GM23338 (cell line): ENCODE measurements at regions not wholly inside any gene's neighbourhood (a gene's known extent, or its start where the extent isn't known, plus 50 kb on each side); places are given as distances from the start of the nearest gene placed in this dataset.

Experiments used
- ATAC-seq: fragments of 200-7000 bp; cut with Tn5 transposase; 3 replicates; pipeline ENCODE4 v1.9.1; 2020
- DNase-seq: peaks from one replicate; pipeline ENCODE4 v3.0.0-alpha.2; 2015; ENCODE audit warnings: low spot score
- H2AFZ ChIP-seq: fragments of 200-600 bp; sonication (generic); 2 replicates; pipeline ENCODE4 v1.8.0; 2016; ENCODE audit warnings: antibody characterized with exemption, mild to moderate bottlenecking, moderate library complexity
- H3F3A ChIP-seq: fragments of 200-600 bp; sonication (generic); replicated peaks from 2 replicates; pipeline ENCODE4 v1.8.0; 2017; ENCODE audit warnings: antibody characterized with exemption, mixed run types, low read depth
- H3K27ac ChIP-seq: fragments of 200-600 bp; sonication (generic); 2 replicates; pipeline ENCODE4 v1.6.1; 2016; ENCODE audit warnings: low read depth
- H3K27me3 ChIP-seq: fragments of 200-600 bp; sonication (generic); 2 replicates; pipeline ENCODE4 v1.8.0; 2016; ENCODE audit warnings: mild to moderate bottlenecking, mixed run types, moderate library complexity; ENCODE audit not compliant: insufficient read depth
- H3K36me3 ChIP-seq: fragments of 200-600 bp; sonication (generic); 2 replicates; pipeline ENCODE4 v1.8.0; 2016; ENCODE audit warnings: mild to moderate bottlenecking; ENCODE audit not compliant: insufficient read depth
- H3K4me1 ChIP-seq: fragments of 200-600 bp; sonication (generic); 2 replicates; pipeline ENCODE4 v1.8.0; 2016; ENCODE audit warnings: mild to moderate bottlenecking, moderate library complexity; ENCODE audit not compliant: insufficient read depth
- H3K4me2 ChIP-seq: fragments of 200-600 bp; sonication (generic); 2 replicates; pipeline ENCODE4 v1.7.1; 2017; ENCODE audit warnings: mixed run types
- H3K4me3 ChIP-seq: fragments of 200-600 bp; sonication (generic); 2 replicates; pipeline ENCODE4 v1.6.1; 2016; ENCODE audit warnings: mixed run types
- H3K79me2 ChIP-seq: fragments of 200-600 bp; sonication (generic); replicated peaks from 2 replicates; pipeline ENCODE4 v1.8.0; 2017; ENCODE audit warnings: mild to moderate bottlenecking; ENCODE audit not compliant: insufficient read depth
- H3K9me2 ChIP-seq: fragments of 200-600 bp; sonication (generic); 2 replicates; pipeline ENCODE4 v1.8.0; 2017; ENCODE audit not compliant: insufficient read depth
- H4K20me1 ChIP-seq: fragments of 200-600 bp; sonication (generic); replicated peaks from 2 replicates; pipeline ENCODE4 v1.8.0; 2017; ENCODE audit warnings: mild to moderate bottlenecking; ENCODE audit not compliant: insufficient read depth
- H3K27ac Mint-ChIP-seq: 2 replicates; pipeline ENCODE4 v1.8.0; 2020; ENCODE audit warnings: inconsistent platforms, mild to moderate bottlenecking, moderate library complexity, mixed read lengths
- H3K27me3 Mint-ChIP-seq: 3 replicates; pipeline ENCODE4 v1.8.0; 2022; ENCODE audit warnings: low read depth, mild to moderate bottlenecking, moderate library complexity, mixed read lengths, inconsistent platforms; ENCODE audit not compliant: insufficient read depth, poor library complexity
- H3K36me3 Mint-ChIP-seq: 3 replicates; pipeline ENCODE4 v1.8.0; 2021; ENCODE audit warnings: low read depth, mild to moderate bottlenecking, inconsistent platforms, moderate library complexity, mixed read lengths
- H3K4me1 Mint-ChIP-seq: 3 replicates; pipeline ENCODE4 v1.8.0; 2020; ENCODE audit warnings: mild to moderate bottlenecking, inconsistent platforms, mixed read lengths
- H3K4me3 Mint-ChIP-seq: 3 replicates; pipeline ENCODE4 v1.8.0; 2021; ENCODE audit warnings: moderate library complexity, mild to moderate bottlenecking, inconsistent platforms, mixed read lengths
- H3K9me3 Mint-ChIP-seq: 3 replicates; pipeline ENCODE4 v1.8.0; 2020; ENCODE audit warnings: moderate library complexity, mild to moderate bottlenecking, inconsistent platforms, mixed read lengths
- CREB1 ChIP-seq: fragments of 250-450 bp; sonication (Bioruptor Pico); IDR thresholded peaks from 2 replicates; pipeline ENCODE4 v1.5.0; 2020; ENCODE audit warnings: low read depth, mild to moderate bottlenecking, moderate library complexity
- EZH2 ChIP-seq: fragments of 200-600 bp; sonication (generic); IDR thresholded peaks from one replicate; pipeline ENCODE4 v1.8.0; 2017; ENCODE audit warnings: antibody characterized with exemption, mild to moderate bottlenecking, low read depth; ENCODE audit not compliant: unreplicated experiment
- EZH2phosphoT487 ChIP-seq: fragments of 200-600 bp; sonication (generic); IDR thresholded peaks from one replicate; pipeline ENCODE4 v1.8.1; 2018; ENCODE audit warnings: antibody characterized with exemption; ENCODE audit not compliant: unreplicated experiment
- JUNB ChIP-seq: IDR thresholded peaks from one replicate; pipeline ENCODE4 v1.6.1; 2016; ENCODE audit warnings: antibody characterized with exemption; ENCODE audit not compliant: unreplicated experiment
- NANOG ChIP-seq: IDR thresholded peaks from 2 replicates; pipeline ENCODE4 v1.6.1; 2016; ENCODE audit warnings: antibody characterized with exemption, borderline replicate concordance
- POLR2AphosphoS5 ChIP-seq: IDR thresholded peaks from 2 replicates; pipeline ENCODE4 v1.6.1; 2016; ENCODE audit warnings: antibody characterized with exemption, low read depth
- STAT1 ChIP-seq: IDR thresholded peaks from one replicate; pipeline ENCODE4 v1.6.1; 2016; ENCODE audit warnings: antibody characterized with exemption; ENCODE audit not compliant: unreplicated experiment
- ZNF114 ChIP-seq: fragments of 250-450 bp; sonication (Bioruptor Pico); IDR thresholded peaks from 2 replicates; pipeline ENCODE4 v1.5.0; 2020; ENCODE audit warnings: mild to moderate bottlenecking, moderate library complexity
- ZNF331 ChIP-seq: fragments of 250-450 bp; sonication (Bioruptor Pico); IDR thresholded peaks from 2 replicates; pipeline ENCODE4 v1.5.0; 2020; ENCODE audit warnings: low read depth, mild to moderate bottlenecking, moderate library complexity
- TF ChIP-seq, protein P1 (sequence below): fragments of 250-450 bp; sonication (Bioruptor Pico); IDR thresholded peaks from 2 replicates; pipeline ENCODE4 v1.5.0; 2020; ENCODE audit warnings: mild to moderate bottlenecking, moderate library complexity
- TF ChIP-seq, protein P2 (sequence below), 2 experiments: fragments of 200-600 bp in 1 of 2; sonication (generic) in 1 of 2; conservative IDR thresholded peaks; 2 replicates each; pipeline versions ENCODE4 v1.5.1 to v1.6.1; 2016 to 2017; ENCODE audit warnings: antibody characterized with exemption in 2 of 2, low read depth in 2 of 2, mild to moderate bottlenecking in 2 of 2, moderate library complexity in 1 of 2
- TF ChIP-seq, protein P3 (sequence below): IDR thresholded peaks from one replicate; pipeline ENCODE4 v1.6.1; 2018; ENCODE audit warnings: antibody characterized with exemption; ENCODE audit not compliant: unreplicated experiment
- TF ChIP-seq, protein P4 (sequence below): IDR thresholded peaks from 2 replicates; pipeline ENCODE4 v1.6.1; 2016; ENCODE audit warnings: antibody characterized with exemption

DNA sequence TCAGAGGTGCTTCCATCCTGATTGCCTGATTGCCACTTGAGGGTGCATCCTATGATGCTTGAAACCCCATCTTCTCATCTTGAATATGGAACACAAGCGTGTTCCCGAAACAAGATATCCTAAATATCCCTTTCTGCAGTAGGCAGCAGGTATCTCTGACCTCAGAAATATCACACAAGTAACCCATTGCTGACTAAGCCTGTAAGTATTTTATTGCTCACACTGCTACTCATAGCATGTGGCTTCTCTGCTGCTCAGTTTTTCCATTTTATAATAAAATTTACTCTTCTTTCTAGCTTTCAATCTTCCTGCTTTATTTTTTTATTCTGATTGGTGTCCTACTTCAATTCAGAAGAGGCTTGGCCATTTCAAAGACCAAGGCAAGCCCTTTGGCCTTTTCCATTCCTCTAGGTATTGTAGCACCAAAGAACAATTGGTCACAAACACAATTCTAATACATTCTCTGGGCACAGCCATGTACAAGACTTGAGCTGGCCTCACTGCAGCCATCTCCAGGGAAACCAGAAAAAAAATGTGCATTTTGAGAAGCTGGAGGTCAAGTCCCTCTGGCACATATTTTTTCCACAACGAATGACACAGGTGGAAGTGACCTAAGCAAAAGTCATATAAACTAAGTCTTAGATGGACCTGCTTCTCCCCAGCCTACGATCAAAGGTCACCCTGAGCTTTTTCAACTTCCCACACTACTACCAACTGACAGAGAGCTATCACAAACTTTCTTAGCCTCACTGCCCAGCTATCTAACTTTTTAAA lies 107.0 kb downstream of the OR13H1 start:
- Mint-ChIP-seq H3K9me3 (no peaks in the 10 kb centered on the region), H3K27me3 (no peaks in the 10 kb centered on the region), H3K27ac (no peak overlapping the region), H3K4me1 (no peaks in the 10 kb centered on the region), H3K36me3 (no peaks in the 10 kb centered on the region), H3K4me3 (no peak overlapping the region)
- H3K4me2 ChIP-seq = no peak overlapping the region
- H3K27me3 ChIP-seq = no peaks in the 10 kb centered on the region
- ATAC-seq (no peak), DNase-seq (no peak)
- no peaks in the 10 kb centered on the region for H4K20me1 ChIP-seq
- H3K36me3 ChIP-seq = no peaks in the 10 kb centered on the region
- no peak overlapping the region for H3K27ac ChIP-seq
- no peak overlapping the region for H2AFZ ChIP-seq
- H3K9me2 ChIP-seq = no peaks in the 10 kb centered on the region
- H3K4me1 ChIP-seq = no peaks in the 10 kb centered on the region
- no peaks in the 10 kb centered on the region for H3F3A ChIP-seq
- no peaks in the 10 kb centered on the region for H3K79me2 ChIP-seq
- no peak for TF ChIP-seq EZH2
- TF ChIP-seq, protein P1, sequence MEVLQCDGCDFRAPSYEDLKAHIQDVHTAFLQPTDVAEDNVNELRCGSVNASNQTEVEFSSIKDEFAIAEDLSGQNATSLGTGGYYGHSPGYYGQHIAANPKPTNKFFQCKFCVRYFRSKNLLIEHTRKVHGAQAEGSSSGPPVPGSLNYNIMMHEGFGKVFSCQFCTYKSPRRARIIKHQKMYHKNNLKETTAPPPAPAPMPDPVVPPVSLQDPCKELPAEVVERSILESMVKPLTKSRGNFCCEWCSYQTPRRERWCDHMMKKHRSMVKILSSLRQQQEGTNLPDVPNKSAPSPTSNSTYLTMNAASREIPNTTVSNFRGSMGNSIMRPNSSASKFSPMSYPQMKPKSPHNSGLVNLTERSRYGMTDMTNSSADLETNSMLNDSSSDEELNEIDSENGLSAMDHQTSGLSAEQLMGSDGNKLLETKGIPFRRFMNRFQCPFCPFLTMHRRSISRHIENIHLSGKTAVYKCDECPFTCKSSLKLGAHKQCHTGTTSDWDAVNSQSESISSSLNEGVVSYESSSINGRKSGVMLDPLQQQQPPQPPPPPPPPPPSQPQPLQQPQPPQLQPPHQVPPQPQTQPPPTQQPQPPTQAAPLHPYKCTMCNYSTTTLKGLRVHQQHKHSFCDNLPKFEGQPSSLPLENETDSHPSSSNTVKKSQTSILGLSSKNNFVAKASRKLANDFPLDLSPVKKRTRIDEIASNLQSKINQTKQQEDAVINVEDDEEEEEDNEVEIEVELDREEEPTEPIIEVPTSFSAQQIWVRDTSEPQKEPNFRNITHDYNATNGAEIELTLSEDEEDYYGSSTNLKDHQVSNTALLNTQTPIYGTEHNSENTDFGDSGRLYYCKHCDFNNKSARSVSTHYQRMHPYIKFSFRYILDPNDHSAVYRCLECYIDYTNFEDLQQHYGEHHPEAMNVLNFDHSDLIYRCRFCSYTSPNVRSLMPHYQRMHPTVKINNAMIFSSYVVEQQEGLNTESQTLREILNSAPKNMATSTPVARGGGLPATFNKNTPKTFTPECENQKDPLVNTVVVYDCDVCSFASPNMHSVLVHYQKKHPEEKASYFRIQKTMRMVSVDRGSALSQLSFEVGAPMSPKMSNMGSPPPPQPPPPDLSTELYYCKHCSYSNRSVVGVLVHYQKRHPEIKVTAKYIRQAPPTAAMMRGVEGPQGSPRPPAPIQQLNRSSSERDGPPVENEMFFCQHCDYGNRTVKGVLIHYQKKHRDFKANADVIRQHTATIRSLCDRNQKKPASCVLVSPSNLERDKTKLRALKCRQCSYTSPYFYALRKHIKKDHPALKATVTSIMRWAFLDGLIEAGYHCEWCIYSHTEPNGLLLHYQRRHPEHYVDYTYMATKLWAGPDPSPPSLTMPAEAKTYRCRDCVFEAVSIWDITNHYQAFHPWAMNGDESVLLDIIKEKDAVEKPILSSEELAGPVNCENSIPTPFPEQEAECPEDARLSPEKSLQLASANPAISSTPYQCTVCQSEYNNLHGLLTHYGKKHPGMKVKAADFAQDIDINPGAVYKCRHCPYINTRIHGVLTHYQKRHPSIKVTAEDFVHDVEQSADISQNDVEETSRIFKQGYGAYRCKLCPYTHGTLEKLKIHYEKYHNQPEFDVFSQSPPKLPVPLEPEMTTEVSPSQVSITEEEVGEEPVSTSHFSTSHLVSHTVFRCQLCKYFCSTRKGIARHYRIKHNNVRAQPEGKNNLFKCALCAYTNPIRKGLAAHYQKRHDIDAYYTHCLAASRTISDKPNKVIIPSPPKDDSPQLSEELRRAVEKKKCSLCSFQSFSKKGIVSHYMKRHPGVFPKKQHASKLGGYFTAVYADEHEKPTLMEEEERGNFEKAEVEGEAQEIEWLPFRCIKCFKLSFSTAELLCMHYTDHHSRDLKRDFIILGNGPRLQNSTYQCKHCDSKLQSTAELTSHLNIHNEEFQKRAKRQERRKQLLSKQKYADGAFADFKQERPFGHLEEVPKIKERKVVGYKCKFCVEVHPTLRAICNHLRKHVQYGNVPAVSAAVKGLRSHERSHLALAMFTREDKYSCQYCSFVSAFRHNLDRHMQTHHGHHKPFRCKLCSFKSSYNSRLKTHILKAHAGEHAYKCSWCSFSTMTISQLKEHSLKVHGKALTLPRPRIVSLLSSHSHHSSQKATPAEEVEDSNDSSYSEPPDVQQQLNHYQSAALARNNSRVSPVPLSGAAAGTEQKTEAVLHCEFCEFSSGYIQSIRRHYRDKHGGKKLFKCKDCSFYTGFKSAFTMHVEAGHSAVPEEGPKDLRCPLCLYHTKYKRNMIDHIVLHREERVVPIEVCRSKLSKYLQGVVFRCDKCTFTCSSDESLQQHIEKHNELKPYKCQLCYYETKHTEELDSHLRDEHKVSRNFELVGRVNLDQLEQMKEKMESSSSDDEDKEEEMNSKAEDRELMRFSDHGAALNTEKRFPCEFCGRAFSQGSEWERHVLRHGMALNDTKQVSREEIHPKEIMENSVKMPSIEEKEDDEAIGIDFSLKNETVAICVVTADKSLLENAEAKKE (CRISPR knock-in tag) = no peak
- no peak for TF ChIP-seq ZNF114
- TF ChIP-seq NANOG = no peak
- TF ChIP-seq EZH2phosphoT487 = no peak
- TF ChIP-seq STAT1 = no peak
- no peak for TF ChIP-seq POLR2AphosphoS5
- TF ChIP-seq CREB1 (CRISPR knock-in tag) = no peak
- TF ChIP-seq JUNB = no peak
- TF ChIP-seq, protein P2, sequence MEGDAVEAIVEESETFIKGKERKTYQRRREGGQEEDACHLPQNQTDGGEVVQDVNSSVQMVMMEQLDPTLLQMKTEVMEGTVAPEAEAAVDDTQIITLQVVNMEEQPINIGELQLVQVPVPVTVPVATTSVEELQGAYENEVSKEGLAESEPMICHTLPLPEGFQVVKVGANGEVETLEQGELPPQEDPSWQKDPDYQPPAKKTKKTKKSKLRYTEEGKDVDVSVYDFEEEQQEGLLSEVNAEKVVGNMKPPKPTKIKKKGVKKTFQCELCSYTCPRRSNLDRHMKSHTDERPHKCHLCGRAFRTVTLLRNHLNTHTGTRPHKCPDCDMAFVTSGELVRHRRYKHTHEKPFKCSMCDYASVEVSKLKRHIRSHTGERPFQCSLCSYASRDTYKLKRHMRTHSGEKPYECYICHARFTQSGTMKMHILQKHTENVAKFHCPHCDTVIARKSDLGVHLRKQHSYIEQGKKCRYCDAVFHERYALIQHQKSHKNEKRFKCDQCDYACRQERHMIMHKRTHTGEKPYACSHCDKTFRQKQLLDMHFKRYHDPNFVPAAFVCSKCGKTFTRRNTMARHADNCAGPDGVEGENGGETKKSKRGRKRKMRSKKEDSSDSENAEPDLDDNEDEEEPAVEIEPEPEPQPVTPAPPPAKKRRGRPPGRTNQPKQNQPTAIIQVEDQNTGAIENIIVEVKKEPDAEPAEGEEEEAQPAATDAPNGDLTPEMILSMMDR (conservative IDR thresholded peaks at IDR 0.05; ENCODE audit: low read depth in 2 of 2) = no peak
- TF ChIP-seq, protein P3, sequence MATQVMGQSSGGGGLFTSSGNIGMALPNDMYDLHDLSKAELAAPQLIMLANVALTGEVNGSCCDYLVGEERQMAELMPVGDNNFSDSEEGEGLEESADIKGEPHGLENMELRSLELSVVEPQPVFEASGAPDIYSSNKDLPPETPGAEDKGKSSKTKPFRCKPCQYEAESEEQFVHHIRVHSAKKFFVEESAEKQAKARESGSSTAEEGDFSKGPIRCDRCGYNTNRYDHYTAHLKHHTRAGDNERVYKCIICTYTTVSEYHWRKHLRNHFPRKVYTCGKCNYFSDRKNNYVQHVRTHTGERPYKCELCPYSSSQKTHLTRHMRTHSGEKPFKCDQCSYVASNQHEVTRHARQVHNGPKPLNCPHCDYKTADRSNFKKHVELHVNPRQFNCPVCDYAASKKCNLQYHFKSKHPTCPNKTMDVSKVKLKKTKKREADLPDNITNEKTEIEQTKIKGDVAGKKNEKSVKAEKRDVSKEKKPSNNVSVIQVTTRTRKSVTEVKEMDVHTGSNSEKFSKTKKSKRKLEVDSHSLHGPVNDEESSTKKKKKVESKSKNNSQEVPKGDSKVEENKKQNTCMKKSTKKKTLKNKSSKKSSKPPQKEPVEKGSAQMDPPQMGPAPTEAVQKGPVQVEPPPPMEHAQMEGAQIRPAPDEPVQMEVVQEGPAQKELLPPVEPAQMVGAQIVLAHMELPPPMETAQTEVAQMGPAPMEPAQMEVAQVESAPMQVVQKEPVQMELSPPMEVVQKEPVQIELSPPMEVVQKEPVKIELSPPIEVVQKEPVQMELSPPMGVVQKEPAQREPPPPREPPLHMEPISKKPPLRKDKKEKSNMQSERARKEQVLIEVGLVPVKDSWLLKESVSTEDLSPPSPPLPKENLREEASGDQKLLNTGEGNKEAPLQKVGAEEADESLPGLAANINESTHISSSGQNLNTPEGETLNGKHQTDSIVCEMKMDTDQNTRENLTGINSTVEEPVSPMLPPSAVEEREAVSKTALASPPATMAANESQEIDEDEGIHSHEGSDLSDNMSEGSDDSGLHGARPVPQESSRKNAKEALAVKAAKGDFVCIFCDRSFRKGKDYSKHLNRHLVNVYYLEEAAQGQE = no peak
- no peak for TF ChIP-seq ZNF331
- TF ChIP-seq, protein P4, sequence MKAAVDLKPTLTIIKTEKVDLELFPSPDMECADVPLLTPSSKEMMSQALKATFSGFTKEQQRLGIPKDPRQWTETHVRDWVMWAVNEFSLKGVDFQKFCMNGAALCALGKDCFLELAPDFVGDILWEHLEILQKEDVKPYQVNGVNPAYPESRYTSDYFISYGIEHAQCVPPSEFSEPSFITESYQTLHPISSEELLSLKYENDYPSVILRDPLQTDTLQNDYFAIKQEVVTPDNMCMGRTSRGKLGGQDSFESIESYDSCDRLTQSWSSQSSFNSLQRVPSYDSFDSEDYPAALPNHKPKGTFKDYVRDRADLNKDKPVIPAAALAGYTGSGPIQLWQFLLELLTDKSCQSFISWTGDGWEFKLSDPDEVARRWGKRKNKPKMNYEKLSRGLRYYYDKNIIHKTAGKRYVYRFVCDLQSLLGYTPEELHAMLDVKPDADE = no peak
- H3K4me3 ChIP-seq = no peak overlapping the region
